ENCODE measurements at regions not wholly inside any gene's neighbourhood (a gene's known extent, or its start where the extent isn't known, plus 50 kb on each side); places are given as distances from the start of the nearest gene placed in this dataset.

GRCh38 chr5:120738568-120738967 lies 274.5 kb downstream of the PRR16 start:
- no peak for ATAC-seq
- no peaks in the 10 kb centered on the region for H3K4me1 ChIP-seq (ENCODE audit: insufficient read depth, low read length)
- no peak overlapping the region for H2AFZ ChIP-seq (ENCODE audit: low read length)
- FAIRE-seq: no peak
- ChIA-PET CTCF (ENCODE audit: low intra/inter-chr PET ratio, low total read pairs) (no interaction called here), POLR2A (no interaction called here)
- WGBS (ENCODE audit: low lambda C conversion rate): 0% methylated on average over 2 of the region's 2 CpGs
- H3K4me2 ChIP-seq (ENCODE audit: low read depth, low read length): no peak overlapping the region
- H4K20me1 ChIP-seq (ENCODE audit: insufficient read depth, low read length): no peaks in the 10 kb centered on the region
- no peak for DNase-seq (ENCODE audit: low spot score)
- TF ChIP-seq BRCA1 (CRISPR knock-in tag; IDR thresholded peaks at IDR 0.05): no peak
- no peak for TF ChIP-seq MIER2 (CRISPR knock-in tag; IDR thresholded peaks at IDR 0.05)
- no peaks in the 10 kb centered on the region for H3K27me3 ChIP-seq (ENCODE audit: control insufficient read depth in 1 of 2, insufficient read depth in 2 of 2, low read length in 2 of 2)
- no peaks in the 10 kb centered on the region for H3K79me2 ChIP-seq (ENCODE audit: insufficient read depth, low read length)
- no peak overlapping the region for H3K27ac ChIP-seq (ENCODE audit: extremely low read length, insufficient read depth, low read length)
- no TSS peak for BruUV-seq (replicated peaks)
- H3K9me3 ChIP-seq (ENCODE audit: low read length): no peaks in the 10 kb centered on the region
- no peak overlapping the region for H3K9ac ChIP-seq (ENCODE audit: insufficient read depth, low read depth, low read length)
- in situ Hi-C loops (cut with HindIII; ENCODE audit: extremely low pct_ligation_motif_present, low pct_unique_long_range_greater_than_20kb) (no loop called here), intact Hi-C loops (cut with micrococcal nuclease; ENCODE audit: unreplicated experiment) (no loop called here)
- no peak overlapping the region for H3K4me3 ChIP-seq (replicated peaks in 1 of 3; ENCODE audit: insufficient read depth in 1 of 3, low read depth in 2 of 3, low read length in 3 of 3)
- no peaks in the 10 kb centered on the region for H3K36me3 ChIP-seq (replicated peaks in 1 of 2; ENCODE audit: control insufficient read depth in 1 of 2, insufficient read depth in 2 of 2, low read length in 2 of 2)

DNA sequence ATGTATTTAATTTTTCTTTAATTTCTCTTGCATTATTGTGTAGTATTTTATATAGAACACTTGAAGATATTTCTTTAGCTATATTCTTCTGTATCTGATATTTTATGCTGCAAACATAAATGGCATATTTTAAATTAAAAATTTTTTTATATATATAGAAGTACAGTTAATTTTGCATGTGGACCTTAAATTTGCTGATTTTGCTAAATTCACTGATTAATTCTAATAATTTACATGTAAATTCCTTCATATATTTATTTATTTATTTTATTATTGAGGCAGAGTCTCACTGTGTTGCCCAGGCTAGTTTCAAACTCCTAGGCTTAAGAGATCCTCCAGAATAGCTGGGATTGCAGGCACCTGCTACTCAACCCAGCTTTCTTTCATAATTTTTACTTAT lies 276.9 kb downstream of the PRR16 start:
- Histone ChIP-seq H3K9ac (ENCODE audit: insufficient read depth, low read depth, low read length) (no peak overlapping the region), H3K4me2 (ENCODE audit: low read depth, low read length) (no peak overlapping the region), H3K27ac (ENCODE audit: extremely low read length, insufficient read depth, low read length) (no peak overlapping the region), H4K20me1 (ENCODE audit: insufficient read depth, low read length) (no peaks in the 10 kb centered on the region), H3K79me2 (ENCODE audit: insufficient read depth, low read length) (no peaks in the 10 kb centered on the region), H3K4me1 (ENCODE audit: insufficient read depth, low read length) (no peaks in the 10 kb centered on the region), H2AFZ (ENCODE audit: low read length) (no peak overlapping the region), H3K4me3 (replicated peaks in 1 of 3; ENCODE audit: insufficient read depth in 1 of 3, low read depth in 2 of 3, low read length in 3 of 3) (no peak overlapping the region), H3K27me3 (ENCODE audit: control insufficient read depth in 1 of 2, insufficient read depth in 2 of 2, low read length in 2 of 2) (no peaks in the 10 kb centered on the region), H3K9me3 (ENCODE audit: low read length) (no peaks in the 10 kb centered on the region), H3K36me3 (replicated peaks in 1 of 2; ENCODE audit: control insufficient read depth in 1 of 2, insufficient read depth in 2 of 2, low read length in 2 of 2) (no peaks in the 10 kb centered on the region)
- POLR2A ChIA-PET: no interaction called here
- no TSS peak for BruUV-seq (replicated peaks)
- in situ Hi-C loops (cut with HindIII; ENCODE audit: extremely low pct_ligation_motif_present, low pct_unique_long_range_greater_than_20kb) (no loop called here), intact Hi-C loops (cut with micrococcal nuclease; ENCODE audit: unreplicated experiment) (no loop called here)
- TF ChIP-seq SRSF1 (optimal IDR thresholded peaks at IDR 0.05; ENCODE audit: low read depth, low read length) (no peak), RBM22 (optimal IDR thresholded peaks at IDR 0.05; ENCODE audit: low read length) (no peak), MAFF (IDR thresholded peaks at IDR 0.05; ENCODE audit: low read depth, low read length) (peak; percentile 50; the same call in 1 of the 2 replicates), HHEX (CRISPR knock-in tag; IDR thresholded peaks at IDR 0.05) (no peak), ZSCAN20 (CRISPR knock-in tag; IDR thresholded peaks at IDR 0.05; ENCODE audit: borderline replicate concordance) (no peak), ZHX1 (CRISPR knock-in tag; IDR thresholded peaks at IDR 0.05; ENCODE audit: low read depth) (no peak), NR3C1 (CRISPR knock-in tag; IDR thresholded peaks at IDR 0.05) (no peak), MAFK (conservative IDR thresholded peaks at IDR 0.05 in 1 of 2, IDR thresholded peaks at IDR 0.05 in 1 of 2; ENCODE audit: low read length in 2 of 2) (peak; percentile 20 to 80; a peak in 2 of 4 replicates)
- no peak for DNase-seq (ENCODE audit: low spot score)
- CTCF ChIA-PET (ENCODE audit: low intra/inter-chr PET ratio, low total read pairs): no interaction called here
- no peak for ATAC-seq
- no peak for FAIRE-seq
